Fibroblast of lung (primary cell): ENCODE measurements at regions not wholly inside any gene's neighbourhood (a gene's known extent, or its start where the extent isn't known, plus 50 kb on each side); places are given as distances from the start of the nearest gene placed in this dataset.
"Not testable (repeated sequence)": the region's sequence is repeated elsewhere in the genome, so short reads cannot be mapped to it uniquely, and the experiment has no call there.

Experiments used
- DNase-seq, 2 donors: peaks; one replicate each; pipeline versions ENCODE4 v3.0.0 to v3.0.0-alpha.2; 2010; ENCODE audit warnings: low read depth in 2 of 2
- H2AFZ ChIP-seq: 2 replicates; pipeline ENCODE4 v1.5.1; 2012; ENCODE audit warnings: low read length, control low read depth, inconsistent platforms
- H3K27ac ChIP-seq: 2 replicates; pipeline ENCODE4 v1.5.1; 2011; ENCODE audit warnings: low read length, control low read depth; ENCODE audit not compliant: insufficient read depth
- H3K27me3 ChIP-seq: 2 replicates; pipeline ENCODE4 v1.5.1; 2011; ENCODE audit warnings: mild to moderate bottlenecking, low read length; ENCODE audit not compliant: control insufficient read depth, insufficient read depth
- H3K36me3 ChIP-seq: 2 replicates; pipeline ENCODE4 v1.5.1; 2011; ENCODE audit warnings: low read length; ENCODE audit not compliant: control insufficient read depth, insufficient read depth
- H3K4me1 ChIP-seq: 2 replicates; pipeline ENCODE4 v1.5.1; 2011; ENCODE audit warnings: low read length; ENCODE audit not compliant: control insufficient read depth, insufficient read depth; ENCODE audit errors: extremely low read depth
- H3K4me2 ChIP-seq: 2 replicates; pipeline ENCODE4 v1.5.1; 2011; ENCODE audit warnings: low read length, control low read depth; ENCODE audit not compliant: insufficient read depth; ENCODE audit errors: extremely low read depth
- H3K4me3 ChIP-seq, 4 experiments: fragments of 200-600 bp in 1 of 4; sonication (generic) in 1 of 4; replicated peaks in 1 of 4; 2 replicates each; pipeline ENCODE4 v1.5.1; 2011 to 2016; ENCODE audit warnings: low read length in 4 of 4, low read depth in 3 of 4, mild to moderate bottlenecking in 3 of 4, control low read depth in 2 of 4, inconsistent platforms in 1 of 4, mixed read lengths in 1 of 4; ENCODE audit not compliant: insufficient read depth in 1 of 4; ENCODE audit errors: control extremely low read depth in 1 of 4
- H3K79me2 ChIP-seq: 2 replicates; pipeline ENCODE4 v1.5.1; 2012; ENCODE audit warnings: mild to moderate bottlenecking, low read length, inconsistent platforms; ENCODE audit not compliant: control insufficient read depth, insufficient read depth
- H3K9ac ChIP-seq: 2 replicates; pipeline ENCODE4 v1.5.1; 2011; ENCODE audit warnings: mild to moderate bottlenecking, low read length, control low read depth; ENCODE audit not compliant: insufficient read depth
- H3K9me3 ChIP-seq: 2 replicates; pipeline ENCODE4 v1.5.1; 2012; ENCODE audit warnings: low read depth, low read length; ENCODE audit not compliant: control insufficient read depth, insufficient read depth
- H4K20me1 ChIP-seq: 2 replicates; pipeline ENCODE4 v1.5.1; 2011; ENCODE audit warnings: low read length; ENCODE audit not compliant: control insufficient read depth, insufficient read depth; ENCODE audit errors: extremely low read depth
- EZH2 ChIP-seq: IDR thresholded peaks from 2 replicates; pipeline ENCODE4 v1.5.1; 2012; ENCODE audit warnings: low read length, control low read depth, mild to moderate bottlenecking; ENCODE audit errors: missing control alignments
- TF ChIP-seq, protein P1 (sequence below), 2 donors: IDR thresholded peaks in 1 of 2; conservative IDR thresholded peaks in 1 of 2; 1 replicate in 1 of 2; 2 replicates in 1 of 2; pipeline ENCODE4 v1.5.1; 2011 to 2012; ENCODE audit warnings: low read length in 2 of 2, control low read depth in 1 of 2, inconsistent platforms in 1 of 2, low read depth in 1 of 2, mild to moderate bottlenecking in 1 of 2

DNA sequence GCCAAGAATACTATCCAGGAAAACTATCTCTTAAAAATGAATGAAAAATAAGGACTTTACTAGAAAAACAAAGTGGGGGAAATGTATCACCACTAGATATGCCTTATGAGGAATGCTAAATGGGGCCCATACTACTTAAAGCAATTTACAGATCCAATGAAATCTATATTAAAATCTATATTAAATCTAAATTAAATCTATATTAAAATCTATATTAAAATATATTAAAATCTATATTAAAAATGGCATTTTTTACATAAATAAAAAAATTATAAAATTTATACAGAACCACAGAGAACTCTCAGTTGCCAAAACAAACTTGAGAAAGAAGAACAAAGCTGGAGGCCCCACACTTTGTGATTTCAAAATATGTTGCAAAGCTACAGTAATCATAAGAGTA, 234.5 kb downstream of the RPL10L start:
- Histone ChIP-seq H3K4me2 (no peak overlapping the region), H3K27me3 (no peaks in the 10 kb centered on the region), H3K79me2 (no peaks in the 10 kb centered on the region), H3K36me3 (no peaks in the 10 kb centered on the region), H3K4me1 (no peaks in the 10 kb centered on the region), H4K20me1 (no peaks in the 10 kb centered on the region), H3K4me3 (no peak overlapping the region), H2AFZ (no peak overlapping the region), H3K9me3 (no peaks in the 10 kb centered on the region), H3K27ac (no peak overlapping the region), H3K9ac (no peak overlapping the region)
- DNase-seq = no peak
- TF ChIP-seq EZH2 = no peak
- TF ChIP-seq, protein P1, sequence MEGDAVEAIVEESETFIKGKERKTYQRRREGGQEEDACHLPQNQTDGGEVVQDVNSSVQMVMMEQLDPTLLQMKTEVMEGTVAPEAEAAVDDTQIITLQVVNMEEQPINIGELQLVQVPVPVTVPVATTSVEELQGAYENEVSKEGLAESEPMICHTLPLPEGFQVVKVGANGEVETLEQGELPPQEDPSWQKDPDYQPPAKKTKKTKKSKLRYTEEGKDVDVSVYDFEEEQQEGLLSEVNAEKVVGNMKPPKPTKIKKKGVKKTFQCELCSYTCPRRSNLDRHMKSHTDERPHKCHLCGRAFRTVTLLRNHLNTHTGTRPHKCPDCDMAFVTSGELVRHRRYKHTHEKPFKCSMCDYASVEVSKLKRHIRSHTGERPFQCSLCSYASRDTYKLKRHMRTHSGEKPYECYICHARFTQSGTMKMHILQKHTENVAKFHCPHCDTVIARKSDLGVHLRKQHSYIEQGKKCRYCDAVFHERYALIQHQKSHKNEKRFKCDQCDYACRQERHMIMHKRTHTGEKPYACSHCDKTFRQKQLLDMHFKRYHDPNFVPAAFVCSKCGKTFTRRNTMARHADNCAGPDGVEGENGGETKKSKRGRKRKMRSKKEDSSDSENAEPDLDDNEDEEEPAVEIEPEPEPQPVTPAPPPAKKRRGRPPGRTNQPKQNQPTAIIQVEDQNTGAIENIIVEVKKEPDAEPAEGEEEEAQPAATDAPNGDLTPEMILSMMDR (conservative IDR thresholded peaks at IDR 0.05 in 1 of 2, IDR thresholded peaks at IDR 0.05 in 1 of 2; ENCODE audit: low read depth in 1 of 2, low read length in 2 of 2) = no peak

DNA sequence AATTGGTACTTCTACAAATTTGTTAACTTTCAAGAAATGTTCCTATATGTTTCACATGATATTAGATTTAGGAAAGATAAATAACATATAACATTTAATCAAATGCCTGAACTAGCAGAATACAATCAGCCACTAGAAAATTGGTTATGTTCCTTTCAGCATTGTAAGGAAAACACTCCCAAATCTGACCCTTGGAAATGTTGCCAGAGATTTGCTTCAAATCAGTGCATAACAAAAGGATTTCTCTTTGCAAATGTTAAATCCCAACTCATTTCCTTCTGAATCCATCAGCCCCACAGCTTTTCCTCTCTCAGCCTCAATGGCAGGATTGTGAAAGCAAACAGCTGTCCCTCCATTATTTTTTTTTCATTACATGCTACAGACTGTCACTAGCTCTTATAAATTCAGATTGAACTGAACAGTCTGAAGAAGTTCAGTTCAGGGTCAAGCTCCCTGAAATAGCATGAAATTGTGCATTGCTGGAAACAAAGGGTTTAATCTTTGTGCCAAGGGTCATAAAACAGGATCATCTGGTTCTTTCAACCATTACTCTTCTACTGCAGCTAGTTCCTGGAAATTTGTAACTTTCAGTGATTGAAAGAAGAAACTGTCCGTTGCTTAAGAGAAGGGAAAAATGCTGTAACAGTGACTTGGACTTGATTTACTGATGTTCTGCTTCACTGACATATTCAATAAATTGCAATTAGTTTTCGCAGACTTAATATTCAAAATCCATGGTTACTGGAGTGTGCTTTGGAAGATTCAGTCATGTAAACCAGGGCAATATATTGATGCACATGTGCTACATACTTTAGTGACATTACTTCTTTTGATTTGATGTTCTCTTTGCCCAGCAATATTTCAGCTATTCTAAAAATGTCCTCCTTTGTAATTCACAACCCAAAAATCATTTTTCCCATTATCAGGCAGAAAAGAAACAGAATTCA, 246.4 kb downstream of the RPL10L start:
- no peak for TF ChIP-seq EZH2
- TF ChIP-seq, protein P1 (conservative IDR thresholded peaks at IDR 0.05 in 1 of 2, IDR thresholded peaks at IDR 0.05 in 1 of 2; ENCODE audit: low read depth in 1 of 2, low read length in 2 of 2) = no peak

DNA sequence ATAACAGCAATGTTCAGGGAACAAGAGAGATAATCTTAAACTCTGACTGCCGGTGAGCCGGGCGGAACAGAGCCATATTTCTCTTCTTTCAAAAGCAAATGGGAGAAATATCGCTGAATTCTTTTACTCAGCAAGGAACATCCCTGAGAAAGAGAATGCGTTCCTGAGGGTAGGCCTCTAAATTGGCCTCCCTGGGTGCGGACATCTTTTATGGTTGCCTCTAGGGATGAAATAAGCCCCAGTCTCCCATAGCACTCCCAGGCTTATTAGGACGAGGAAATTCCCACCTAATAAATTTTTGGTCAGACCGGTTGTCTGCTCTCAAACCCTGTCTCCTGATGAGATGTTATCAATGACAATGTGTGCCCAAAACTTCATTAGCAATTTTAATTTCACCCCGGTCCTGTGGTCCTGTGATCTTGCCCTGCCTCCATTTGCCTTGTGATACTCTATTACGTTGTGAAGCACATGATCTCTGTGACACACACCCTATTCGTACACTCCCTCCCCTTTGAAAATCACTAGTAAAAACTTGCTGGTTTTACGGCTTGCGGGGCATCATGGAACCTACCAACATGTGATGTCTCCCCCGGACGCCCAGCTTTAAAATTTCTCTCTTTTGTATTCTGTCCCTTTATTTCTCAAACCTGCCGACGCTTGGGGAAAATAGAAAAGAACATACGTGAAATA, 249.4 kb downstream of the RPL10L start:
- not testable (repeated sequence) for H3K27ac ChIP-seq, H4K20me1 ChIP-seq, H3K79me2 ChIP-seq, H2AFZ ChIP-seq, H3K27me3 ChIP-seq, DNase-seq, H3K9ac ChIP-seq, H3K9me3 ChIP-seq, H3K4me3 ChIP-seq, H3K36me3 ChIP-seq, H3K4me1 ChIP-seq, H3K4me2 ChIP-seq

More for the DNA sequence above, 246.4 kb downstream of the RPL10L start:
- no peaks in the 10 kb centered on the region for H3K36me3 ChIP-seq
- H3K4me1 ChIP-seq = no peaks in the 10 kb centered on the region
- no peak overlapping the region for H3K27ac ChIP-seq
- H3K27me3 ChIP-seq = no peaks in the 10 kb centered on the region
- no peaks in the 10 kb centered on the region for H3K9me3 ChIP-seq
- H2AFZ ChIP-seq = no peak overlapping the region
- H3K4me3 ChIP-seq = no peak overlapping the region
- no peak overlapping the region for H3K9ac ChIP-seq
- no peaks in the 10 kb centered on the region for H4K20me1 ChIP-seq
- no peaks in the 10 kb centered on the region for H3K79me2 ChIP-seq
- H3K4me2 ChIP-seq = no peak overlapping the region
- no peak for DNase-seq
